ENCODE measurements at regions not wholly inside any gene's neighbourhood (a gene's known extent, or its start where the extent isn't known, plus 50 kb on each side); places are given as distances from the start of the nearest gene placed in this dataset.

DNA sequence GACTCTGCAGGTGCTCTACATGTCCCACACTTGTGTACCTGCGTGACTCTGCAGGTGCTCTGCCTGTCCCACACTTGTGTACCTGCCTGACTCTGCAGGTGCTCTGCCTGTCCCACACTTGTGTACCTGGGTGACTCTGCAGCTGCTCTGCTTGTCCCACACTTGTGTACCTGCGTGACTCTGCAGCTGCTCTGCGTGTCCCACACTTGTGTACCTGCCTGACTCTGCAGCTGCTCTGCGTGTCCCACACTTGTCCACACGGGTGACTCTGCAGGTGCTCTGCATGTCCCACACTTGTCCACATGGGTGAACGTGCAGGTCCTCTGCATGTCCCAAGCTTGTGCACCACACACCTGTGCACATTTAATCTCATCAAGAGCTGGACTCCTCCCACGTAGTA lies 576.7 kb upstream of the SALL3 start:
- H4K8ac ChIP-seq (ENCODE audit: low read depth, low read length), result no peak overlapping the region
- H3K79me1 ChIP-seq (ENCODE audit: low read depth, low read length), result no peaks in the 10 kb centered on the region
- H2AFZ ChIP-seq (ENCODE audit: low read length), result no peak overlapping the region
- H3K9me3 ChIP-seq (replicated peaks in 1 of 2; ENCODE audit: control insufficient read depth in 2 of 2, insufficient read depth in 1 of 2, low read depth in 1 of 2, low read length in 2 of 2), result no peaks in the 10 kb centered on the region
- no peak overlapping the region for H4K91ac ChIP-seq (ENCODE audit: low read depth, low read length, poor library complexity)
- H3K27me3 ChIP-seq (ENCODE audit: control insufficient read depth in 3 of 3, insufficient read depth in 3 of 3, low read depth in 1 of 3, low read length in 3 of 3), result no peaks in the 10 kb centered on the region
- no peak overlapping the region for H2BK15ac ChIP-seq (ENCODE audit: low read length)
- peak overlapping the region; percentile 73 for H3K9ac ChIP-seq (ENCODE audit: low read depth, low read length, poor library complexity)
- no CpG with 5 or more reads among the region's 7 CpGs for WGBS, 2 donors (ENCODE audit: extremely low coverage in 2 of 2, insufficient read length in 2 of 2, insufficient replicate concordance in 1 of 2)
- no peak overlapping the region for H3K4ac ChIP-seq (ENCODE audit: low read length)
- no peak overlapping the region for H2BK12ac ChIP-seq (ENCODE audit: low read length)
- H2AK5ac ChIP-seq (ENCODE audit: low read depth, low read length), result no peak overlapping the region
- H2BK120ac ChIP-seq (ENCODE audit: low read depth, low read length), result no peak overlapping the region
- no peaks in the 10 kb centered on the region for H3K4me1 ChIP-seq (ENCODE audit: control insufficient read depth in 2 of 2, insufficient read depth in 1 of 2, low read depth in 1 of 2, low read length in 2 of 2)
- no peak overlapping the region for H3K14ac ChIP-seq (ENCODE audit: low read length)
- H3K27ac ChIP-seq (replicated peaks; ENCODE audit: low read length), result no peak overlapping the region
- no peak overlapping the region for H2BK5ac ChIP-seq (ENCODE audit: low read length)
- H3K4me2 ChIP-seq (ENCODE audit: insufficient read depth, low read length, poor library complexity, severe bottlenecking), result no peak overlapping the region
- no peaks in the 10 kb centered on the region for H3K36me3 ChIP-seq (replicated peaks in 1 of 2; ENCODE audit: control insufficient read depth in 2 of 2, insufficient read depth in 2 of 2, low read length in 2 of 2)
- H3K18ac ChIP-seq (ENCODE audit: low read length), result no peak overlapping the region
- no peak overlapping the region for H3K4me3 ChIP-seq (ENCODE audit: low read length in 2 of 2)
- no peak overlapping the region for H3K23ac ChIP-seq (ENCODE audit: low read depth, low read length, poor library complexity)
- no peak for DNase-seq (ENCODE audit: low spot score)

GRCh38 chr18:78403371-78403770 lies 576.2 kb upstream of the SALL3 start:
- H3K14ac ChIP-seq (ENCODE audit: low read length), result no peak overlapping the region
- no peak overlapping the region for H2AK5ac ChIP-seq (ENCODE audit: low read depth, low read length)
- no peak overlapping the region for H3K27ac ChIP-seq (replicated peaks; ENCODE audit: low read length)
- no peak overlapping the region for H4K8ac ChIP-seq (ENCODE audit: low read depth, low read length)
- H3K4me2 ChIP-seq (ENCODE audit: insufficient read depth, low read length, poor library complexity, severe bottlenecking), result no peak overlapping the region
- no peak overlapping the region for H4K91ac ChIP-seq (ENCODE audit: low read depth, low read length, poor library complexity)
- H2BK120ac ChIP-seq (ENCODE audit: low read depth, low read length), result no peak overlapping the region
- no peaks in the 10 kb centered on the region for H3K4me1 ChIP-seq (ENCODE audit: control insufficient read depth in 2 of 2, insufficient read depth in 1 of 2, low read depth in 1 of 2, low read length in 2 of 2)
- no peak overlapping the region for H3K23ac ChIP-seq (ENCODE audit: low read depth, low read length, poor library complexity)
- peak overlapping the region; percentile 12 for H3K18ac ChIP-seq (ENCODE audit: low read length)
- no peak overlapping the region for H3K9ac ChIP-seq (ENCODE audit: low read depth, low read length, poor library complexity)
- H3K36me3 ChIP-seq (replicated peaks in 1 of 2; ENCODE audit: control insufficient read depth in 2 of 2, insufficient read depth in 2 of 2, low read length in 2 of 2), result no peaks in the 10 kb centered on the region
- no peaks in the 10 kb centered on the region for H3K79me1 ChIP-seq (ENCODE audit: low read depth, low read length)
- no peaks in the 10 kb centered on the region for H3K9me3 ChIP-seq (replicated peaks in 1 of 2; ENCODE audit: control insufficient read depth in 2 of 2, insufficient read depth in 1 of 2, low read depth in 1 of 2, low read length in 2 of 2)
- no peak for DNase-seq (ENCODE audit: low spot score)
- no peak overlapping the region for H2BK5ac ChIP-seq (ENCODE audit: low read length)
- no peak overlapping the region for H3K4me3 ChIP-seq (ENCODE audit: low read length in 2 of 2)
- no peak overlapping the region for H2BK15ac ChIP-seq (ENCODE audit: low read length)
- no peak overlapping the region for H2BK12ac ChIP-seq (ENCODE audit: low read length)
- H3K4ac ChIP-seq (ENCODE audit: low read length), result no peak overlapping the region
- no peaks in the 10 kb centered on the region for H3K27me3 ChIP-seq (ENCODE audit: control insufficient read depth in 3 of 3, insufficient read depth in 3 of 3, low read depth in 1 of 3, low read length in 3 of 3)
- H2AFZ ChIP-seq (ENCODE audit: low read length), result no peak overlapping the region
- WGBS, 2 donors (ENCODE audit: extremely low coverage in 2 of 2, insufficient read length in 2 of 2, insufficient replicate concordance in 1 of 2), result no CpG with 5 or more reads among the region's 9 CpGs

GRCh38 chr18:78405763-78406162 lies 573.9 kb upstream of the SALL3 start:
- no peak overlapping the region for H2AK5ac ChIP-seq (ENCODE audit: low read depth, low read length)
- no peaks in the 10 kb centered on the region for H3K36me3 ChIP-seq (replicated peaks in 1 of 2; ENCODE audit: control insufficient read depth in 2 of 2, insufficient read depth in 2 of 2, low read length in 2 of 2)
- no peak overlapping the region for H3K4me2 ChIP-seq (ENCODE audit: insufficient read depth, low read length, poor library complexity, severe bottlenecking)
- no peak overlapping the region for H3K4me3 ChIP-seq (ENCODE audit: low read length in 2 of 2)
- WGBS, 2 donors (ENCODE audit: extremely low coverage in 2 of 2, insufficient read length in 2 of 2, insufficient replicate concordance in 1 of 2), result no CpG with 5 or more reads among the region's 16 CpGs
- no peak overlapping the region for H3K27ac ChIP-seq (replicated peaks; ENCODE audit: low read length)
- no peak overlapping the region for H4K8ac ChIP-seq (ENCODE audit: low read depth, low read length)
- no peak overlapping the region for H3K14ac ChIP-seq (ENCODE audit: low read length)
- H2AFZ ChIP-seq (ENCODE audit: low read length), result no peak overlapping the region
- H3K18ac ChIP-seq (ENCODE audit: low read length), result no peak overlapping the region
- H2BK5ac ChIP-seq (ENCODE audit: low read length), result no peak overlapping the region
- no peaks in the 10 kb centered on the region for H3K27me3 ChIP-seq (ENCODE audit: control insufficient read depth in 3 of 3, insufficient read depth in 3 of 3, low read depth in 1 of 3, low read length in 3 of 3)
- H2BK12ac ChIP-seq (ENCODE audit: low read length), result no peak overlapping the region
- DNase-seq (ENCODE audit: low spot score), result no peak
- no peak overlapping the region for H3K9ac ChIP-seq (ENCODE audit: low read depth, low read length, poor library complexity)
- no peak overlapping the region for H2BK120ac ChIP-seq (ENCODE audit: low read depth, low read length)
- no peaks in the 10 kb centered on the region for H3K79me1 ChIP-seq (ENCODE audit: low read depth, low read length)
- H2BK15ac ChIP-seq (ENCODE audit: low read length), result no peak overlapping the region
- H3K4me1 ChIP-seq (ENCODE audit: control insufficient read depth in 2 of 2, insufficient read depth in 1 of 2, low read depth in 1 of 2, low read length in 2 of 2), result no peaks in the 10 kb centered on the region
- no peak overlapping the region for H4K91ac ChIP-seq (ENCODE audit: low read depth, low read length, poor library complexity)
- no peaks in the 10 kb centered on the region for H3K9me3 ChIP-seq (replicated peaks in 1 of 2; ENCODE audit: control insufficient read depth in 2 of 2, insufficient read depth in 1 of 2, low read depth in 1 of 2, low read length in 2 of 2)
- H3K23ac ChIP-seq (ENCODE audit: low read depth, low read length, poor library complexity), result no peak overlapping the region
- no peak overlapping the region for H3K4ac ChIP-seq (ENCODE audit: low read length)

DNA sequence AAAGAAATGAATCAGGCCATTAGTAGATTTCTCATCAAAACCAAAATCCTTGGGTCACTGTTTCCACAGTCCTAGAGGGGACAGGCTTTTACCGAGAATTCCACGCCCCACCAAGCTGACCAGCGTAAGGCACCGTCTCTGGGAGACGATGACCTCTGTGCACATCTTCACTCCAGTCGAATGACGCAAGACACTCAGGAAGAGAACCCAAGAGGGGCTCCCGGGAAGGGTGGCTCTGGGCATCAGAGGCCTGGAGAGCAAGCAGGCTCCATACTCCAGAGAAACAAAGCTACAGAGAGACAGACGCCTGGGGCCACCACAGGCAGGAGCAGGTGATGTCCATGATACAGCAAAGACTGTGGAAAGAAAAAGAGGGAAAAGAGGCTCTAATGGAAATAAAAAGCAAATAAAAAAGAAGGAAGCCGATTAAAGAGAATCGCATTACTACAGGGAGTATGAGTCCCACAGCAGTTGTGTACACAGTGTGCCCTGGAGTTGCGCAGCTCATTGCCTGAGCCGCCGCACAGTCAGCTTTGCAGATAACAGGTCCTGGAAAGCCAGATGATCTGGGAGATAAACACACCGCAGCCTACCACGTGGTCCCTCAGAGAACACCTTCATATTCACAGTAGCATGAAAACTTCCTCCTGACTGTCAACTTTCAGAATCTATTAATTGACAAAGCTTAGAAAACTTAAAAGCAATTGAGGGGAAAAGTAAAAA lies 572.7 kb upstream of the SALL3 start:
- Histone ChIP-seq H2BK15ac (ENCODE audit: low read length) (no peak overlapping the region), H3K79me1 (ENCODE audit: low read depth, low read length) (no peaks in the 10 kb centered on the region), H3K23ac (ENCODE audit: low read depth, low read length, poor library complexity) (no peak overlapping the region), H2BK5ac (ENCODE audit: low read length) (no peak overlapping the region), H3K18ac (ENCODE audit: low read length) (no peak overlapping the region), H3K27ac (replicated peaks; ENCODE audit: low read length) (no peak overlapping the region), H3K27me3 (ENCODE audit: control insufficient read depth in 3 of 3, insufficient read depth in 3 of 3, low read depth in 1 of 3, low read length in 3 of 3) (no peaks in the 10 kb centered on the region), H2BK120ac (ENCODE audit: low read depth, low read length) (no peak overlapping the region), H3K14ac (ENCODE audit: low read length) (no peak overlapping the region), H2AK5ac (ENCODE audit: low read depth, low read length) (no peak overlapping the region), H3K4me3 (ENCODE audit: low read length in 2 of 2) (no peak overlapping the region), H3K4me1 (ENCODE audit: control insufficient read depth in 2 of 2, insufficient read depth in 1 of 2, low read depth in 1 of 2, low read length in 2 of 2) (no peaks in the 10 kb centered on the region), H3K9me3 (replicated peaks in 1 of 2; ENCODE audit: control insufficient read depth in 2 of 2, insufficient read depth in 1 of 2, low read depth in 1 of 2, low read length in 2 of 2) (no peaks in the 10 kb centered on the region), H2AFZ (ENCODE audit: low read length) (no peak overlapping the region), H3K36me3 (replicated peaks in 1 of 2; ENCODE audit: control insufficient read depth in 2 of 2, insufficient read depth in 2 of 2, low read length in 2 of 2) (no peaks in the 10 kb centered on the region), H3K4me2 (ENCODE audit: insufficient read depth, low read length, poor library complexity, severe bottlenecking) (no peak overlapping the region), H4K91ac (ENCODE audit: low read depth, low read length, poor library complexity) (no peak overlapping the region), H4K8ac (ENCODE audit: low read depth, low read length) (no peak overlapping the region), H3K4ac (ENCODE audit: low read length) (no peak overlapping the region), H3K9ac (ENCODE audit: low read depth, low read length, poor library complexity) (no peak overlapping the region), H2BK12ac (ENCODE audit: low read length) (no peak overlapping the region)
- no peak for DNase-seq (ENCODE audit: low spot score)
- WGBS, 2 donors (ENCODE audit: extremely low coverage in 2 of 2, insufficient read length in 2 of 2, insufficient replicate concordance in 1 of 2), result no CpG with 5 or more reads among the region's 16 CpGs

Measured in neuronal stem cell (in vitro differentiated cells).